ENCODE measurements at regions not wholly inside any gene's neighbourhood (a gene's known extent, or its start where the extent isn't known, plus 50 kb on each side); places are given as distances from the start of the nearest gene placed in this dataset.
"Not testable (repeated sequence)": the region's sequence is repeated elsewhere in the genome, so short reads cannot be mapped to it uniquely, and the experiment has no call there.

DNA sequence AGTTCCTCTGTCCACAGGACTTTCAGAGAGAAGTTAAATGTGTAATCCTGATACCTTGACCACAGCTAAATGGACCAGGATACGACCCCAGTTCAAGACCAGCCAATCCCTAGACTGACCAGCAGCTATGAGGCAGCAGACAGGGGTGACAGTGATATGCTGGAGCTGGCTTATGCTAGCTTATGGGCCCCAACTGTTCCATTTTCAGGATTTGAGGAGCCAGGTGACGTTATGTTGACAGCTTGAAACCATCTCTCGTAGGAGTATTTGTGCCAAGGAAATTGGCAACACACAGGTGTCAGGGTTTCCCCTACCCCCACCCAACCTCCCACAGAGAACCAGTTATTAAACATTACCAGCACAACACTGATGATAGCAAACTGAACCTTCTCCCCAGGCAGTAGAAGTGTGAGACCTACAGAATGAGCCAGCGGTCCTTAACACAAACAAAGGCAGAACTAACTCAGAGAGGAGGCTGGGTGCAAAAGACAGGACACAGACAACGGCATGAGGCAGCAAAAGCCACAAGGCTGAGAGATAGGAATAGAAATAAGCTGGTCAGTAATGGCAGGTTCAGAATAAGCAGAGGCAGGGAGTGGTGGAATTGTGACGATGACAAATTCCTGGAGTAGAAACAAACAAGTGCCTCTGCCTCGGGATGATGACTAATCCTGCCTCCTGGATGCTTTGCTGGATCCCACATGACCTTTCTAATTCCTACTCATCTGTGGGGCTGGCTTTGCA is 85.6 kb upstream of the CPEB2 start:
- no peak overlapping the region for H3K27ac Mint-ChIP-seq
- H3K4me1 Mint-ChIP-seq (ENCODE audit: low read depth): peaks cover 5% of the 10 kb centered on the region
- H3K27me3 Mint-ChIP-seq: peaks cover 9% of the 10 kb centered on the region
- intact Hi-C loops (cut with micrococcal nuclease): no loop called here
- H3K4me3 Mint-ChIP-seq: no peak overlapping the region
- no peaks in the 10 kb centered on the region for H3K36me3 Mint-ChIP-seq (ENCODE audit: low read depth)
- H3K9me3 Mint-ChIP-seq: no peaks in the 10 kb centered on the region

GRCh38 chr4:14917298-14917633 is 85.0 kb upstream of the CPEB2 start:
- Mint-ChIP-seq H3K9me3 (no peaks in the 10 kb centered on the region), H3K4me1 (ENCODE audit: low read depth) (peaks cover 5% of the 10 kb centered on the region), H3K36me3 (ENCODE audit: low read depth) (no peaks in the 10 kb centered on the region), H3K27ac (no peak overlapping the region), H3K27me3 (peaks cover 9% of the 10 kb centered on the region), H3K4me3 (no peak overlapping the region)
- intact Hi-C loops (cut with micrococcal nuclease): no loop called here

GRCh38 chr4:14918336-14918735 is 83.9 kb upstream of the CPEB2 start:
- Mint-ChIP-seq H3K4me3 (no peak overlapping the region), H3K4me1 (ENCODE audit: low read depth) (peaks cover 5% of the 10 kb centered on the region), H3K36me3 (ENCODE audit: low read depth) (no peaks in the 10 kb centered on the region), H3K27ac (no peak overlapping the region), H3K27me3 (peaks cover 9% of the 10 kb centered on the region), H3K9me3 (no peaks in the 10 kb centered on the region)
- intact Hi-C loops (cut with micrococcal nuclease): no loop called here

GRCh38 chr4:14919785-14920184 is 82.5 kb upstream of the CPEB2 start:
- H3K4me1 Mint-ChIP-seq (ENCODE audit: low read depth): peaks cover 5% of the 10 kb centered on the region
- H3K27ac Mint-ChIP-seq: no peak overlapping the region
- intact Hi-C loops (cut with micrococcal nuclease): no loop called here
- no peaks in the 10 kb centered on the region for H3K9me3 Mint-ChIP-seq
- peaks cover 9% of the 10 kb centered on the region for H3K27me3 Mint-ChIP-seq
- H3K4me3 Mint-ChIP-seq: no peak overlapping the region
- H3K36me3 Mint-ChIP-seq (ENCODE audit: low read depth): no peaks in the 10 kb centered on the region

GRCh38 chr4:14920237-14920636 is 82.0 kb upstream of the CPEB2 start:
- Mint-ChIP-seq H3K27ac (no peak overlapping the region), H3K9me3 (no peaks in the 10 kb centered on the region), H3K36me3 (ENCODE audit: low read depth) (no peaks in the 10 kb centered on the region), H3K4me3 (no peak overlapping the region), H3K27me3 (peaks cover 9% of the 10 kb centered on the region), H3K4me1 (ENCODE audit: low read depth) (peaks cover 5% of the 10 kb centered on the region)
- intact Hi-C loops (cut with micrococcal nuclease): no loop called here

DNA sequence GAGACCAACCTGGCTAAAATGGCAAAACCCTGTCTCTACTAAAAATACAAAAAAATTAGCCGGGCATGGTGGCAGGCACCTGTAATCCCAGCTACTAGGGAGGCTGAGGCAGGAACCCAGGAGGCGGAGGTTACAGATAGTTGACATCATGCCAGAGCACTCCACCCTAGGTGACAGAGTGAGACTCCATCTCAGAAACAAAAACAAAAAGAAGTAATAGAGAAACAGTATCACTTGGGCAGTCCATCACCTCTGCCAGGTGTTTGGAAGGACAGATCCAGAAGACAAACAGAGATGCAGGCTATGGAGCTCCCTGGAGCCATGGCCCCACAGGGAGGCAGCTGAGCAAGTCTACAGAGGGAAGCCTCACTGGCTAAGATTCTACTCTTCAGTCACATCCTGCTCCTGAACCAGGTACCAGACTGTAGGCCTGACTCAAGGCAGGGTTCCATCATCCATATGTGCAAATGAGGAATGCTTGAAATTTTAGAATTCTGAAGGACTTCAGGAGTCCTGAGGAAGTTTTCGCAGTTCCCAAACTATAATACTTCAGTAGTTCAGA is 81.4 kb upstream of the CPEB2 start:
- Mint-ChIP-seq H3K27me3 (peaks cover 9% of the 10 kb centered on the region), H3K27ac (no peak overlapping the region), H3K4me1 (ENCODE audit: low read depth) (peaks cover 5% of the 10 kb centered on the region), H3K36me3 (ENCODE audit: low read depth) (no peaks in the 10 kb centered on the region), H3K9me3 (no peaks in the 10 kb centered on the region), H3K4me3 (no peak overlapping the region)
- intact Hi-C loops (cut with micrococcal nuclease): no loop called here

DNA sequence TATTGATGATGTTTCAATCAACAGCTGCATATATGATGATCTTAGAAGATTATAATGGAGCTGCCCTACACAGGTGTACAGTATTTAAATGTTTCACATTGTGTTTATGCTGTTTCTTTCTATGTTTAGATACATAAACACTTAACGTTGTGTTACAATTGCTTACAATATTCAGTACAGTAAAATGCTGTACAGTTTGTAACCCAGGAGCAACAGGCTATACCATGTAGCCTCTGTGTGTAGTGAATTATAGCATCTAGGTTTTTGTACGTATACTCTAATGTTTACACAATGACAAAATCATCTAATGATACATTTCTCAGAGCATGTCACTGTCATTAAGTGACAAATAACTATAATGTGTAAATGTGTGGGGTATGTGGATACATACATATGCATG is 80.5 kb upstream of the CPEB2 start:
- H3K27me3 Mint-ChIP-seq; H3K36me3 Mint-ChIP-seq (ENCODE audit: low read depth); H3K9me3 Mint-ChIP-seq; H3K4me1 Mint-ChIP-seq (ENCODE audit: low read depth); H3K4me3 Mint-ChIP-seq; H3K27ac Mint-ChIP-seq; intact Hi-C loops (cut with micrococcal nuclease): not testable (repeated sequence)

DNA sequence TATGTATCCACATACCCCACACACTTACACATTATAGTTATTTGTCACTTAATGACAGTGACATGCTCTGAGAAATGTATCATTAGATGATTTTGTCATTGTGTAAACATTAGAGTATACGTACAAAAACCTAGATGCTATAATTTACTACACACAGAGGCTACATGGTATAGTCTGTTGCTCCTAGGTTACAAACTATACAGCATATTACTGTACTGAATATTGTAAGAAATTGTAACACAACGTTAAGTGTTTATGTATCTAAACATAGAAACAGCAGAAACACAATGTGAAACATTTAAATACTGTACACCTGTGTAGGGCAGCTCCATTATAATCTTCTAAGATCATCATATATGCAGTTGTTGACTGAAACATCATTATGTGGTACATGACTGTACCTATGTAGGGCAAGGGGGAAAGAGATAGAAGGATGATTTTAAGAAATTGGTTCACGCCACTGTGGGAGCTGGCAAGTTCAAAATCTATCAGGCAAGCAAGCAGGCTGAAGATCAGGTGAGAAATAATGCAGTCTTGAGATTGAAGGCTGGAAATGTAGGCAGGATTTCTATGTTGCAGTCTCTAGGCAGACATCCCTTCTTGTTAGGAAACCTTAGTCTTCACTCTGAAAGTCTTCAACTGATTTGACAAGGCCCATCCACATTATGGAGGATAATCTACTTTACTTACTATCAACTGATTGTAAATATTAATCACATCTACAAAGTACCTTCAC is 78.0 kb upstream of the CPEB2 start:
- Mint-ChIP-seq H3K4me3 (no peak overlapping the region), H3K36me3 (ENCODE audit: low read depth) (no peaks in the 10 kb centered on the region), H3K9me3 (no peaks in the 10 kb centered on the region), H3K27me3 (no peaks in the 10 kb centered on the region), H3K27ac (no peak overlapping the region), H3K4me1 (ENCODE audit: low read depth) (no peaks in the 10 kb centered on the region)
- intact Hi-C loops (cut with micrococcal nuclease): no loop called here

DNA sequence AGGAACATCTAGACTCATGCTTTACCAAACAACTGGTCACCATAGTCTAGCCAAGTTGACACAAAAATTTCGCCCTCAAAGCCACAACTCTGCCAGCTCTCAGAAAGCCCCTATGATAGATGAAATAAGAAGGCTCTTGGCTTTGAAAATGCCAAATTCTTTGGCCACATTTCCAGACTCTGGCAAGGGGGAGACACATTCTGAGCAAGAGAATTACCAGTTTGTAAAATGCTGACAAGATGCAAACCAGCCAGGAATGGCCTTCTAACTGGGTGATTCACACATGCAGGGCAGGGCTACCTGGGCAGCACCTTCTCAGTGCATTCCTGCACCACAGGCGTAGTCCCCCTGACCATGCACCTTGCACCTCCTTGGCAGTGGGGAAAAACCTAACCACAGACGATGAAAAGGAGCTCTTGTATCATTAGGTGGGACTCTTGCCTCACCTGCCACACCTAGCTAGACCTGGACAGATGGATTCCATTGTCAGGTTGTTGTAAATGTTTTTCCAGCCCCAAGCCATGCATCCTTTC is 77.4 kb upstream of the CPEB2 start:
- H3K4me1 Mint-ChIP-seq (ENCODE audit: low read depth): no peaks in the 10 kb centered on the region
- H3K36me3 Mint-ChIP-seq (ENCODE audit: low read depth): no peaks in the 10 kb centered on the region
- no peaks in the 10 kb centered on the region for H3K9me3 Mint-ChIP-seq
- intact Hi-C loops (cut with micrococcal nuclease): no loop called here
- H3K4me3 Mint-ChIP-seq: no peak overlapping the region
- H3K27ac Mint-ChIP-seq: no peak overlapping the region
- no peaks in the 10 kb centered on the region for H3K27me3 Mint-ChIP-seq

GRCh38 chr4:14925471-14925870 is 76.8 kb upstream of the CPEB2 start:
- Mint-ChIP-seq H3K36me3 (ENCODE audit: low read depth) (no peaks in the 10 kb centered on the region), H3K9me3 (no peaks in the 10 kb centered on the region), H3K27ac (no peak overlapping the region), H3K4me1 (ENCODE audit: low read depth) (no peaks in the 10 kb centered on the region), H3K4me3 (no peak overlapping the region), H3K27me3 (no peaks in the 10 kb centered on the region)
- intact Hi-C loops (cut with micrococcal nuclease): no loop called here

DNA sequence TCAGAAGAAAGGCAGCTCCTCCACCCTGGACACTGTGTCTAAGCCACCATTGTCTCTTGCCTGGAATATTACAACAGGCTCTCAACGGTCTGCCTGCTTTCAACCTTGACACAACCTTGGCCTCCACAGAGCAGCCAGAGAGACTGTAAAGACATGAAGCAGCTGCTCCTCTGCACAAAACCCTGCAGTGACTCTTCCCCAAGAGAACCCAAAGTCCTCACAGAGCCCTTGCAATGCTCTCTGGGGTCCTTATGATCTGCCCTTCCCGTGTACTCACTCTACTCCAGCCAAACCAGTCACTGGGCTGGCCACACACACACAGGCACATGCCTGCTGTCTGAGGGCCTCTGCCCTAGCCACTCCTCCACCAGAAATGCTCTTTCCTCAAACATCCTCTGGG is 75.9 kb upstream of the CPEB2 start:
- H3K4me3 Mint-ChIP-seq: no peak overlapping the region
- H3K27me3 Mint-ChIP-seq: no peaks in the 10 kb centered on the region
- H3K4me1 Mint-ChIP-seq (ENCODE audit: low read depth): no peaks in the 10 kb centered on the region
- no peak overlapping the region for H3K27ac Mint-ChIP-seq
- H3K36me3 Mint-ChIP-seq (ENCODE audit: low read depth): no peaks in the 10 kb centered on the region
- no peaks in the 10 kb centered on the region for H3K9me3 Mint-ChIP-seq
- intact Hi-C loops (cut with micrococcal nuclease): no loop called here

DNA sequence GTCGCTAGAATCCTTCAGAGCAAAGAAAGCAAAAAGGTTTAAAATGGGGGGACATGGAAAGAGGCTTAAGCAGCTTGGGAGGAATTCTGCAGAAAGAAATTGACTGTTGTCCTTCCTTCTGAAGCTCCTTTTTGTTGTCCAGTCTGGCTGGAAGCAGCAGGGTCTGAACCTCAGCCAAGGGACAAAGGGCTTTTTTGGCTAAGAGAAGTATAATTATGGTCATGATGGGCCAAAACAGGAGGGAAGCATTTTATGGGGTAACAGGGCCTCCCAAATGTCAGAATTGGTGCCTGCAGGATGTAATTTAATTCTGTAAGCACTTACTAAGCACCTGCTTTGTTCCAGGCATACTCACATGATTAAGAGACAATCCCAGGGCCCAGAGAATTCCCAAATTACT is 74.2 kb upstream of the CPEB2 start:
- H3K4me3 Mint-ChIP-seq: no peak overlapping the region
- no peak overlapping the region for H3K27ac Mint-ChIP-seq
- H3K4me1 Mint-ChIP-seq (ENCODE audit: low read depth): no peaks in the 10 kb centered on the region
- H3K36me3 Mint-ChIP-seq (ENCODE audit: low read depth): no peaks in the 10 kb centered on the region
- intact Hi-C loops (cut with micrococcal nuclease): no loop called here
- no peaks in the 10 kb centered on the region for H3K27me3 Mint-ChIP-seq
- no peaks in the 10 kb centered on the region for H3K9me3 Mint-ChIP-seq

DNA sequence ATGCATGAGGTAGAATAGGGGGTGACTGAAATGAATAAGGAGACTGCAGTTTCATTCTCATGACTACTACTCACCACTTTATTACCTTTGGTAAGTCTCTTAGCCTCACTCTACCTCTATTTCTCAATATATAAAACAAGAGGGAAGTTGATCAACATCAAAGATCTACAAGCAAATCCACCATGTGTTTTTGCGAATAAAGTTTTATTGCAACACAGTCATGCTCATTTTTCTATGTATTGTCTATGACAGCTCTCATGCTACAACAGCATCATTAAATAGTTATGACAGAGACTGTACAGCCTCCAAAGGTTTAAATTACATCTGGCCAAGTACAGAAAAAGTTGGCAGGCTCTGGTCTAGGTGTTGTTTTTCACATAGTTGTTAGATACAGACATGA is 72.6 kb upstream of the CPEB2 start:
- Mint-ChIP-seq H3K9me3 (no peaks in the 10 kb centered on the region), H3K27me3 (no peaks in the 10 kb centered on the region)
- intact Hi-C loops (cut with micrococcal nuclease): no loop called here

DNA sequence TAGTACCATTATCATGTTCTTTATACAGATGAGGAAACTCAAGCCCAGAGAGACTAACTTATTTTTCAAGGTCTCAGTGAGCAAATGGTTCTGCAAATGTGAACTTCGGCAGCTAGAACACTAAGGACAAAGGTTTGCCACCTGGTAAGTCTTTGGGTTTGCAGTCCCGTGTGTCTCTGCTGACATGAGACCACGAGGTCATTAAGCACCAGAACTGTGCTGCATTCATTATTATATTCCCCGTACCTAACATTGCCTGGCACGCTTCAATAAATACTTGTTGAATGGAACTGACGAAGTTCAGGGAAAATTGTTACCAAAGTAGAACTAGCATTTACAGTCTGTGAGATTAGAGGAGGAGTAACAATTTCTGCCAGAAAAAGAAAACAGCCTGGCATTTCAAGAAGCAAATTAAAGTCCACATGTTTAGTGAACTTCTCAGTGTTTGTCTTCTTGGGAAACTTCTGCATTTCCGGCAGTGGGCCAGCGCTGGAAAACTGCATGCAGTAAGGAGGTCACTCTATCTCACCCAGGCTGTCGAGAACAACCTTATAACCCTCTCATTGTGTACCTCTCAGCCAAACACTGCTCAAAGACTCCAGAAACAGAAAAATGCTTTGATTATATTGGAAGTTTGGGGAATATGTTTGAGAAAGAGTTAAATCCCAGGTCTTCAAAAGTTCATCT is 67.4 kb upstream of the CPEB2 start:
- intact Hi-C loops (cut with micrococcal nuclease): no loop called here
- Mint-ChIP-seq H3K9me3 (no peaks in the 10 kb centered on the region), H3K36me3 (ENCODE audit: low read depth) (no peaks in the 10 kb centered on the region), H3K4me1 (ENCODE audit: low read depth) (no peaks in the 10 kb centered on the region), H3K4me3 (no peak overlapping the region), H3K27ac (no peak overlapping the region), H3K27me3 (peaks cover 3% of the 10 kb centered on the region)

More for the DNA sequence above, 72.6 kb upstream of the CPEB2 start:
- no peak overlapping the region for H3K27ac Mint-ChIP-seq
- H3K4me1 Mint-ChIP-seq (ENCODE audit: low read depth): no peaks in the 10 kb centered on the region
- no peak overlapping the region for H3K4me3 Mint-ChIP-seq
- H3K36me3 Mint-ChIP-seq (ENCODE audit: low read depth): no peaks in the 10 kb centered on the region

All from dendritic cell treated with granulocyte-macrophage colony-stimulating factor and Interleukin-4, amounts not matched to agents 40 ng/mL and 50 ng/mL, for 4 days (primary cell).